ENCODE measurements at regions not wholly inside any gene's neighbourhood (a gene's known extent, or its start where the extent isn't known, plus 50 kb on each side); places are given as distances from the start of the nearest gene placed in this dataset.

DNA sequence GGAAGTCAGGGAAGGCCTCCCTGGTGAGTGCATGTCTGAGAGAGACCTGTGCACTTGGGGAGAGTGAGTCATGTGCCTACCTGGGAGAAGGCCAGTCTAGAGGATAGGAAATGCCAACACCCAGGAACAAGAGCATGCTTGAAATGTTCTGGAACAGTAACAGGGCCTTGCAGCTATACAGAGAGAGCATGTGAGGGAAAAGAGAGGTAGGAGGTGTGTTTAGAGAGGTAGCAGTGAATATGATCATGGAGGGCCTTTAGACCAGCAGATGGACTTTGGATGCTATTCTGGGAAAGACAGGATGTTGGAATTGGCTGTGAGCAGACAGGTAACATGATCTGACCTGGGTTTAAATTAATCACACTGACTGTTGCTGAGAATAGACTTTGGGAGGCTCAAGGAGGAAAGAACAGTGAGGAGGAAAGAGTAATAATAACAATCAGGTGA lies 1143.6 kb downstream of the FLRT2 start:
- no peak for TF ChIP-seq CTCF (IDR thresholded peaks at IDR 0.05)
- TF ChIP-seq POLR2AphosphoS5 (IDR thresholded peaks at IDR 0.05) = no peak

All from breast epithelium (tissue), 3 donors.